GM21447 (cell line): ENCODE measurements at regions not wholly inside any gene's neighbourhood (a gene's known extent, or its start where the extent isn't known, plus 50 kb on each side); places are given as distances from the start of the nearest gene placed in this dataset.

Experiments
- ATAC-seq: cut with Tn5 transposase; IDR thresholded peaks from one replicate; pipeline ENCODE4 v1.9.1; 2021; ENCODE audit not compliant: unreplicated experiment

DNA sequence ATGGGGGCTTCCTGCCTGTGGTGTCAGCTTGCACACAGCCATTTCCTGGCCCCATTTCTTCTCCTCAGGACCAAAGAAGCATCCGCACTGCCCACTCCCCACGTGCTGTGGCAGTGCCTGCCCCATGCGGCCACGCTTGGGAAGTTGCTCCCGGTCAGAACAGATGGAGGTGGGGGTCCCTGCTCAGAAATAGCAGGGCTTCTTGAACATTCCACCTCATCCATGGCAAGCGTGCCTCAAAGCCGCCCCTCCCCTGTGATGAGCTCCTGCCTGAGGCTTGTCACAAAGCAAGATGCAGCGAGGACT, 238.2 kb downstream of the SYK start:
- no peak for ATAC-seq

DNA sequence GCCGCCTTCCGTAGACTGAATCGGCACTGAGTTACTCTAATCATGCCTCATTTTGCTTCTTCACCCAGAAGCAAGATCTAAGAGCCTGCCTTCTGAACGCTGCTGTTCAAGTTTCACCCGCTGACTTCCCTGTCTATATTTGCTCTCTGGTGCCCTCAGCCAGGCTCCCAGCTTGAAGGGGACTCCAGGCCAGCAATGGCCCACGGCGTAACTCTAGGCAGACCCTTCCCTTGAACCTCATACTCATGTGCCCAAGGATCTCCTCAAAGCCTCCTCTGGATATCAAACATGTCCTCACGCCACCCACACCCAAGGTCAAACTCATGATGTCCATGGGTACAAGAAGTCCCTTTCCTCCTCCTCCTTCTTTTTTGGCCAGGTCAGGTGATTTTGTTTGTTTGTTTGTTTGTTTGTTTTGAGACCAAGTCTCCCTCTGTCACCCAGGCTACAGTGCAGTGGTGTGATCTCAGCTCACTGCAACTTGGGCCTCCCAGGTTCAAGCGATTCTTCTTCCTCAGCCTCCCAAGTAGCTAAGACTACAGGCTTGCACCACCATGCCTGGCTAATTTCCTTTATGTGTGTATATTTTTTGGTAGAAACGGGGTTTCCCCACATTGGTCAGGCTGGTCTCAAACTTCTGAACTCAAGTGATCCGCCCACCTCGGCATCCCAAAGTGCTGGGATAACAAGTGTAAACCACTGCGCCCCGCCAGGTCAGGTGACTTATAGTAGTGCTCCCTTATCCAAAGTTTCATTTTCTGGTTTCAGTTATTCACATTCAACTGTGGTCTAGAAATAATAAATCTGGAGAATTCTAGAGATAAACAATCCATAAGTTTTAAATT, 239.0 kb downstream of the SYK start:
- ATAC-seq: no peak

DNA sequence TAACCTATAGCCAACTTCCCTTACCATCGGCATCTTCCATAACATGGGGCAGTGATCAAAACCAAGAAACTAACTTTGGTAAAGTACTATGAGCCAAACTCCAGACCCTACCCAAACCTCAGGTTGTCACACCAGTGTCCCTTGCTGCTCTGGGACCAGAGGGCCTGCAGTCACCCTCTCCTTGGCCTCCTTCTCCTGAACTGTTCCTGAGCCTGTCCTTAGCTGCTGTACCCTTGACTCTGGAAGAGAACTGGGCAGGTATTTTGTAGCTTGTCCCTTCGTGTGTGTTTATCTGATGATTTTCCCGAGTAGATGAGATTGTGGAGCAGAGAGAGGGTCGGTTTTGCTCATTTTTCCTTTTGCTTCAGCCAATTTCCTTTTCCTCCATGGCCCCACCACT, 240.4 kb downstream of the SYK start:
- ATAC-seq: no peak

DNA sequence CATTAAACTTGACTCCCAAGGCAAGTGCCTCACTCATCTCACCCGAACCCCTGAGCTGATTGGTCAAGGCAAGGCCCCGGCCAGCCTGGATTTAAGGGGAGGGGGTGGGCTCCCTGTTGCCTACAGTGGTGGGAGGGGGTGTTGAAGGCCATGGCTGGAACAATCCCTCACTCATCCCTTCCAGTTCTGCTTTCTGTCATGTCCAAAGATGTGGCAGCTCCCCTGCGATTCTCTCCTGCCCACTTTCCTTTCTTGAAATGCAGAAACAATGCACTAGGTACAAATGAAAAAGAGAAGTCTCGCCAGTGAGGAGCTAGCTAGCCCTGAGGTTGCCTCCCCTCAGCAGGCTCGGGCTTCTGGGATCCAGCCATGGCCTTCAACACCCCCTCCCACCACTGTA, 240.9 kb downstream of the SYK start:
- ATAC-seq: no peak

DNA sequence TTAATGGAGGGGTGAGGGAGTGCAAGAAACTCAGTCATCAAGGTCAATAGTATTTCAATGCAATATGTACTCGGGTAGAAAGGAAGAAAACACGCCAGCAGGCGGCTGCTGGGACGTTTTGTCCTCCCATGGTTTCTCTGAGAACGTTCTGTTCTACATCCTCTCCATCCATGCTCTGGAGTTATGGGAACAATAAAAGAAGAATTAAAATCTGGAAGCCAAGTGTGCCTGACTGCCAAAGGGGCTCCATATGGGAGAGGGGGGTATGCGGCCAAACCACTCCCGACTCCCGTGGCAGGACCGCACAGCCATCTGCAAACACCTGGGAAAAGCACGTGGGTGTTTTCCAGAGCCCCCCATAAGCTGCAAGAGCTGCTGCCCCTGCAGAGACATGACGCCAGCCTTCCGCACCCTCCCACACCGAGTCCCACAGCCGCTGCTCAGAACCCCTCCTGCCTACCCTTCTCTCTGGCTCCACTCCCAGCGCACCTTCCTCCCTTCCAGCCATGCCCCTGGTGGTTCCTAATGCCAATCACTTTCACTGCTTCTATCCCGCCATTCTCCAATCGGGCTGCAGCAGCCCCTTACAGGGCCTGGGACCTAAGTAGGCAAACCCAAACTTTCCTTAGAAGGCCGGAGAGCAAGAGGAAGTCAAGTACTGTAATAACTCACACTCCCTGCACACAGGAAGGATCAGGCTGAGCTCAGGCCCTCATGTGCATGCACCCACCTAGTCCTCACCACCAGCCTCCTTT, 241.6 kb downstream of the SYK start:
- no peak for ATAC-seq

DNA sequence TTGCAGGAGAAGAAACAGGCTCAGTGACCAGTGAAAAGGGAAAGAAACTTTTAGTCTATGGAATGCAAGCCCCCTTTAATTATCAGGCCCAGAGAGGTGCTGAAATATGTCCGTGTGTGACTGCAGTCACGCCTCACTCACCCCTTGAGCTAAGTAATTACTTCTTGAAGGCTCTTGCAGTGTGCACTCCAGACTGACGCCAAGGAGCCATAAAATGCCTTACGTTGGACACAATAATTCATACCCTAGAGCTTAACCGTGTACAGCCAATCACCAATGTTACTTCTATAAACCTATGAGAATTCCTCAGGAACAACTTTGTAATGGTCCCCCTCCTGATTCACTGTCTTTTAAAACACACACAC, 242.2 kb downstream of the SYK start:
- ATAC-seq: no peak

DNA sequence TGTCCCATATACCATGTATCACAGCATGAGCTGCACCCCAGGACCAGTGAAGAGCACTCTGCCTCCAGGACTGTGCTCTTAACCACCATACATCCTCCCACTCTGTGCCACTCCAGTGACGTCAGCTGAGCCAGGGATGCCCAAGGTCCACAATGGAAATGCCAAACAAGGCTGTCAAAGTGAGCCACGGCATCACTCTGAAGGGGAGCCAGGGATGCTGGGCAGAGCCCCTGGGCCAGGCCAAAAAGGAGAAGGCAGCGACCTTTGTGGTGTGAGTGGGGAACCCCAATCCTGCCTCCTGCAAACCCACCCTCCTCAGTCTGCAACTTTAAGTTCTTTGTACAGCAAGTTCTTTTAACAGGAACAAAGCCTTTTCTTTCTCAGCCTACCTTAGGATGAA, 242.7 kb downstream of the SYK start:
- no peak for ATAC-seq

DNA sequence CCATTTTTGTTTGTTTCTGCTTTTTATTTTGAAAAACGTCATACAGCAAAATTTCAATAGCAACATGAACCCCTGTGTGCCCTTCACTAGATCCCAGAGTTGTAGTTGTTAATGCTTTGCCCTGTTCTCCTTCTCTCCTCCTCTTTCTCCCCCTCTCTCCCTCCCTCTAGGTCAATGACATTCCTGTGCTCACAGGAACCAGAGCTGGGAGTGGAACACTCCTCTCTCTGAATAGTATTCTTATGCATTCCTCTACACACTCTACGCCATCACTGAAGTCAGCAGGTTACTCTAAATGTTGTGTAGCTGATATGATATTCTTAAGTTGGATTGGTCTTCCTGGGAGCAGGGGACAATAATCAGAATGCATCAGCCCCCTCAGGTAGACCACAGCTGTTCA, 243.4 kb downstream of the SYK start:
- no peak for ATAC-seq

DNA sequence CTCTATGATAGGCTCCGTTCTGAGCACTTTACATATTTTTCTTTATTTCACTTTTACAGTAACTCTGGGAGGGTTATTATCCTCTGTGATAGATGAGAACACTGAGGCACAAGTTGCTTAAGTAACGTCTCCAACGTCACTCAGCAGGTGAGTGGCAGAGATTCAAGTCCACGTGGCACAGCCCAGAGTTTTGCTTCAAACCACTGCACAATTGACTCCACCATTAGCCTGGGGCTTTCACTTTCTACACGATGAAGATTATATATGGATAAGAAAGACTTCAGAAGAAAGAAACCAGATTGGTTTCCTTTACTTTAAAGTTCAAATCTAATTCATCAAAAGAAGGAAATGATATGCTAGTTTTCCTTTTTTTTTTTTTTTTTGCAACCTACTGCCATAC, 245.9 kb downstream of the SYK start:
- no peak for ATAC-seq

DNA sequence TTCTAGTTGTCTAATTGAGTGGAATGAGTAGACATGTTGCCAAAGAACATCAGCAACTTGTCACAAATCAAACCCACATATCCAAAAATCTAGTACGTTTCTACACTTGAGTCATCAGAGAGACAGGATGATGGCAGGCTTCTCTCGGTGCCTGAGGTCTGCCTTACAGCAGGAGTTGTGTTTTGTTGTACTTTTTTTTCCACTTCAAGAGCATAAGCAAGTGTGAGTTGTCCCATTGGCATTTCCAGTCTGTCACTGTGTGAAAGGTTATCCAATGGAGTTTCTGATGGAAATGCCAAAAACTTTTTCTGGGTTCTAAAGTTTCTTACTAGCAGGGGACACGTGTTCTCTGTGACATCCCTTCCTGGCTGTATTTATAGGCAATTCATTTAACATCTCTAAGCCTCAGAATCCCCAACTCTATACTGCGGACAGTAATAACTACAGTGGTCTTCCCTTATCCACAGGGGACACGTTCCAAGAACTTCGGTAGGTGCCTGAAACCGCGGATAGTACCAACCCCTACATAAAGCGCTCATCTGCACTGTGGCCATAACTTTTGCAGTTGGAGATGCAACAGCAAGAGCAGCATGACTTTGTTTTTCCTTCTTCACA, 246.5 kb downstream of the SYK start:
- no peak for ATAC-seq

DNA sequence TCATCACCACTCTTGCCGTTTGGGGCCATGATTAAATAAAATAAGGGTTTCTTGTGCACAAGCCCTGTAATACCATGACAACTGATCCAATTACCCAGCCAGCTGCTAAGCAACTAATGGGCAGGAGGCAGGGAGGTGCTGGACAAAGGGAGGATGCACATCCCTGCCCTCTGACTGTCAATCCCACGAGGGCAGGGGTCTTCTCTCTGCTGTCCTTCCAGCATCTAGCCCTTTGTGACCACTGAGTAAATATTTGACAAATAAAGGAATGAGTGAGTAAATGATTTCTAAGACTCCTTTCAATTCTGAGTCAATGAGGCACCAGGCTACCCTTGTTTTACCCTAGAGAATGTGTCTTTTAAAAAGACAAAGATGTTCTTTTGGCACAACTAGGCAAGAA, 247.1 kb downstream of the SYK start:
- ATAC-seq: no peak

DNA sequence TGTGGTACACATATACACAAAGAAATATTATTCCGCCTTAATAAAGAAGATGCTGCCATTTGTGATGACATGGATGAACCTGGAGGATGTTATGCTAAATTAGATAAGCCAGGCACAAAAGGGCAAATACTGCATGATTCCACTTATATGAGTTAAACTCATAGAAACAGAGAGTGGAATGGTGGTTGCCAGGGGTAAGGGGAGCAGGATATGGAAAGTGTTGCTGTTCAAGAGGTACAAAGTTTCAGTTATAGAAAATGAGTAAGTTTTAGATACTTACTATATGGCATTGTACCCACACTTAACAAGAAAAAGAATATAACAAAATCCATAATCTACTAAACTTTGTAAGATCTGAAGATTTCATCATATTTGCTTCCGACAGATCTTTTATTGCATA, 252.2 kb downstream of the SYK start:
- ATAC-seq: no peak

DNA sequence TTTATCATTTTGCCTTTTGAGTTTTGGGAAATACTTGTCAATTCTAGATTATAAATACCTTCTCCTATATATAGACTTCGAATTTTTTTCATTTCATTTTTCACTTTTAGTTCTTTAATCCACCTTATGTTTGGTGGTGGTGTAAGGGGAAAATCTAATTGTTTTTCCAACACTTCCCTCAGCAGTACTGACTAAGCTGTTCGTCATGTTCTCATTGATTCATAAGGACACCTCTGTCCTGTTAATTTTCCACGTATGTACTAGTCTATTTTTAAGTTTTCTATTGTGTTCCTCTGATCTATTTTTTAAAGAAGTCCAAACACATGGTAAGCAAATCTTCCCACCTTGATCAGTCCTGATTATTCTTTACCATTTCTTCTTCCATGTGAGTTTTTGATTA, 254.2 kb downstream of the SYK start:
- no peak for ATAC-seq

DNA sequence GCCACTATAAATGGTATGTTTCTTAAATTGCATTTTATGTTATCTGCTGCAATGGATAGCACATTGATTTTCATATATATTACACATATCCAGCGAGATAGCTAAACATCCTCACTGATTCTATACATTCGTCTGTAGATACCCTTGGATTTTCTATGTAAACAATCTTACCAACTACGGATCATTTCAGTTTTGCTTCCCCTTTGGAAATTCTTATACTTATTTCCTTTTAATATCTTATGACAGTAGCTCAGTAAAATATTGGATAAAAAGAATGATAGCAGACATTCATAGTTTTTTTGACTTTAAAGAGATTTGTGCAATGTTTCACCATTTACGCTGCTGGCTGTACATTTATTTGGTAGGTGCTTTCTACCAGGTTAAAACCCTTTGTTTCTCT, 254.9 kb downstream of the SYK start:
- ATAC-seq: no peak

DNA sequence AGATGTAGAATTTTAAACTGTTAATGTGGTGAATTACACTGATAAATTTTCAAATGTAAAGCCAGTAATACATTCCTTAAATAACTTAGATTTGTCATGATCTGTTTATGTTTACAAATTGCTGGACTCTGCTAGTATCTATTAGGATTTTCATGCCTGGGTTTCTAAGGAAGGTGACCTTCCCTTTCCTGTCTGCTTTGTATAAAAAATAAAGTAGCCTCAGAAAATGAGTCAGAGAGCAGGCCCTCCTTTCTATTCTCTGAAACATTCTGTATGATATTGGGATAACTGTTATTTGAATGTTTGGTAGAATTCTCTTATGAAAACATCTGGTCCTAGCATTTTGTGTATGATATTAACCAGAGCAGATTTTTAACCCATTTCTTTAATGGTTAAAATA, 255.3 kb downstream of the SYK start:
- ATAC-seq: no peak

DNA sequence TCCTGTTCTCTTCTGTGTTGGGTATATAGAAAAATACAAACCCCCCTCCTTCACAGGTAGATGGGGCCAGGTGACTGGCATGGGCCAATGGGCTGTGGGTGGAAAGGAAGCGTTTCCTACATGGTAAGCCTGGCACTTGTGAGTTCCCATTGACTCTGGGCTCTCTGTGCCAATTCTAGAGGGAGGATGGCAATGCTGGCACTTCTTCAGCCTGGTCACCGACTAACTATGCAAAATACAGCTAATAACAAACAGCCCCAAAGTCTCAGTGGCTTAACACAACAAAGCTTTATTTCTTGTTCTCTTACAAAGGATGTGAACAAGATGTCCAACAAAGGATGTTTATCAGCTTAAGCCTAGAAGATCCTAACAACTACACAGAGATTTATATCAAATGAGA, 258.1 kb downstream of the SYK start:
- no peak for ATAC-seq

DNA sequence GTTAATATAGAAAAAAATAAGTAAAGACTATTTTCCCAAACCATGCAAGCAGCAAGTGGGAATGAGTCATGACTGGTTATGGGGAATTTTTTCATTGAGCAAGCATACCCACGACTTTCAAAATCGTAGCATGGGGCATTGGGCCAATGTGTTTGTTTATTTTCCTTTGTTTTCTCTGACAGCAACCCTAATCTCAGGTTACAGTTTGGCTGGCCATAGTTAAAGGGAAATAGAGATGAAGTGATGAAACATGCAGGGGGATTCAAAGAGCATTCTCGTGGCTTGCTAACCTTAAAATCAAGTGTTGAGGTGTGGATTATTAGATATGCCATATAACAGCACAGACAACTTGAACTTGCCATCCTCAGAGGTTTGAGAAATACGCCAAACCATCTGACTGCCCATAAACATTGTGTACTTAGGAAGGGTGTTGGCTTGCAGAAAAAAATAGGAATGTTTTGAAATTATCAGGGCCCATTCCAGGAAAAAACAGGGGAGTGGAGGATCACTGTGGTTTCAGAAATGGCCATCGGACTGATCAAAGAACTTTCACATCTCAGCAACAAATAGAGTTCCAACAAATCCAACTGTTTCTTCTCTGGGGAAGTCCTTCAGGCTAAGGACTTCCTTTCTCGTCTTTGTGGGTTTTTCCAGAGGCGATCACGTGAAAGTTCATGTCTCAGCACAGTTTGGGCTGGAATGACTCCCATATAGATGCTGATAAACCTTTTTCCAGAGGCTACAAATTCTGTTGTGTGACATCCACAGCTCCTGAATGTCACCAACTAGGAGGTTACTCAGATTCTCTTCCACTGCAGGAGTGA, 259.1 kb downstream of the SYK start:
- no peak for ATAC-seq

DNA sequence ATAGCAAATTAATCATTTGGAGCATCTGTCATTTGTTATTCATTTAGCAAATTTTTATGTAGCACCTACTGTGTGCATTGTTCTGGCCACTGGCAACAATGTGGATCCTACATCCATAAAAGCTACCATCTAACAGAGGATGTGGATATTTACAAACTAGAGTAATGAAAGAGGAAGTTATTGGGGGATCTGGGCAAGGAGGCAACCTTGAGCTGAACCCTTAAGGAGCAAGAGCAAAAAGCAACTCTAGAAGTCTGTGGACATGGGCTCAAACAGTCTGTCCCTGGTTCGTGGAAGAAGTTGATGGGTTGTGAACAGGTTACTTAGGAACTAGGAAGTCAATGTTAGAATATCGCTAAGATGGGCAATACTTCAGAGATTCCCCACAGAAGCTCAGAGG, 259.9 kb downstream of the SYK start:
- ATAC-seq: no peak

DNA sequence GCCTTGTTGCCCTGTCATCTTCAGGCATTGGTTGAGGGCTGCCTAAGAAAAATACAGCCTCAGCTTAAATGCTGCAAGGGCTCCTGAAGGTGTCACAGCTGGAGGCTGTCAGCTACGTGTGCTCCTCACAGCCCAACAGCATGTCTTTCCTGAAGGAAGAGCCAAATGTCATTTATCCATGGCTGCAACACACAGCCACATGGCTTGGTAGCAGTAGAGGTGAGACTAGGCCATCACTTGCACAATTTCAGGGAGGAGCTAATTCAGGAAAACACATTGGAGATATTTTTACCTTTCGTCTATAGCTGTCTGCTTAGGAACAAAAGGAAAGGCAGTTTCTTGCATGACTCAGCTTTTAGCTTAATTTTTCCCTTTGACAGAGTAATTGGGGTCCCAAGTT, 260.7 kb downstream of the SYK start:
- ATAC-seq: no peak

DNA sequence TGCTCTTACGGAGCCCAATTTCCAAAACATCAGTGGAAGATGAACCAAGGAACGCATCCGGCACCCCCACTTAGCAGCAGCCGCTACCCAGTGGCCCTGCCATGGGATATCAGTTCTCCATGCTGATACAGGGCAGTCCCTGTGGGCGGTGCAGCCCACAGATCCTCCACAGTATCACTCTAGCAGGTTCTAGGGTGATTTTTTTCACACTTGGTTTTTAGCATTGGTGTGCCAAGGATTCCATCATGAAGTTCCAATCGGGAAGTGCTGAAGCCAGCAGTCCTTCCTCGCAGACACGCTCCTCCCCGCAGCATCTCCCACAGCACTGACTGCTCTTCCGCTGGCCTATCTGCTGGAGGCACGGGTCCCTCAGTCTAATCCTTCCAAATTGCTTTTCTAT, 261.9 kb downstream of the SYK start:
- ATAC-seq: no peak

DNA sequence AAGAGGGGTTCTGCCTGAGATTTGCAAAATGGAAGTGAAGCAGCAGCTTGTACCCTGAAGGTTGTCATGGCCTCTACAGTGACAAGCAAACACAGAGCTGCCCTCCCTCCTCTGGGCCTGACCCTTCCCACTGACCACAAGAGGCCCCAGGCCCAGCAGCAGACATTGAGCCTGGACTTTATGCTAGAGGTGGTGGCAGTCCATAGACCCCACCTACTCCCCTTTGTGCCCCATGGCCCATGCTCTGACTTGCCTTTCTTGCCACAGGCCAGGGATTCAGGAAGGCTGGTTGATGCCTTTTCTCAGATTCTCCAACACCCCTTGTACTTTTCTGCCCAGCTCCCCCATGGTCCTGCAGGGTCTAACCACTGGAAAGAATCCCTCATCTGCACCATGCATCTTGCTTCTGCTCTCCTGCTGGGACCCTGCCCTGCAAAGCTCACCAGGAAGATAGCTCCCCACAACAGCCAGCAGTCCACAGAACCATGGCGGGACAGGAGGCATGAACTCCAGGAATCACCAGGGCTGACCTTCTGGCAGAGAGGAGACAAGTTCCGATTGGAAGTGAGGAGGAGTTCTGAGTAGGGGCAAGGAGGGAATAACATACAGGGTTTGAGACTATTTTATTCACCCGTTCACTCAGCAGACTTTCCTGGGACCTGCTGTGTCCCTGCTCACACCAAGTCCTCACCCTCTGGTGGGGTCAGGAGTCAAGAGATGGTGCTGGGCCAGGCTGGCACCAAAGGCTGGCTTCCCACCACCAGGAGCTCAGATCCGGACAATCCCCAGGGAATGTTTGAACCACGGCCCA, 263.8 kb downstream of the SYK start:
- no peak for ATAC-seq
